NCI-H1417 treated with DMSO at 0.1 percent for 48 hours (cell line): ENCODE measurements at regions not wholly inside any gene's neighbourhood (a gene's known extent, or its start where the extent isn't known, plus 50 kb on each side); places are given as distances from the start of the nearest gene placed in this dataset.
"Not testable (repeated sequence)": the region's sequence is repeated elsewhere in the genome, so short reads cannot be mapped to it uniquely, and the experiment has no call there.

ENCODE experiments used
- DNase-seq: peaks from one replicate; lab custom pipeline; 2025; lab: John Stamatoyannopoulos, UW

DNA sequence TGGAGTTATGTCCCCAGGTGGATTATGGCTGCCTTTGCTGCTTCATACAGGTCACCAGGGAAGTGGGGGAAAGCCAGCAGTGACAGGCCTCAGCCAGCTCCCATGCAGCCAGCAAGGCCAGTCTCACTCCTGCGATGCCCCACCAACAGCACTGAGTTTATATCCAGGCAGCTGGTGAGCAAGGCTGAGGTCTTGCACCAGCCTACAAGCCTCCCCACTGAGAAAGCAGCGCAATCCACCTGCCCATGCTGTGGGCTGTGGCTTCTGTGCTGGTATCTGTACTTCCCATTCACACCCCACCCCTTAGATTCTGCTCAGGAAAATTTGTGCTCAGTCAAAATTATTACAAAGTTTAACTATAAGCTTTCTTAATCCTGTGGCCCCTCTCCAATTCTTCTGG is 153.5 kb downstream of the HHIP start:
- no peak for DNase-seq

DNA sequence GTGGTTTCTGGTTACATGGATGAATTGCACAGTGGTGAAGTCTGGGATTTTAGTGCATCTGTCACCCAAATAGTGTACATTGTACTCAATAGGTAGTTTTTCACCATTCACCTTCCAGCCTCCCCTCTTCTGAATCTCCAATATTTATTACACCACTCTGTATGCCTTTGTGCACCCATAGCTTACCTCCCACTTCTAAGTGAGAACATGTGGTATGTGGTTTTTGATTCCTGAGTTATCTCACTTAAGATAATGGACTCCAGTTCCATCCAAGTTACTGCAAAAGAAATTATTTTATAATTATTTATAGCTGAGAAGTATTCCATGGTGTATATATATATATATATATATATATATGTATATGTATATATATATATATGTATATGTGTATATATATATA is 155.8 kb downstream of the HHIP start:
- DNase-seq: no peak

DNA sequence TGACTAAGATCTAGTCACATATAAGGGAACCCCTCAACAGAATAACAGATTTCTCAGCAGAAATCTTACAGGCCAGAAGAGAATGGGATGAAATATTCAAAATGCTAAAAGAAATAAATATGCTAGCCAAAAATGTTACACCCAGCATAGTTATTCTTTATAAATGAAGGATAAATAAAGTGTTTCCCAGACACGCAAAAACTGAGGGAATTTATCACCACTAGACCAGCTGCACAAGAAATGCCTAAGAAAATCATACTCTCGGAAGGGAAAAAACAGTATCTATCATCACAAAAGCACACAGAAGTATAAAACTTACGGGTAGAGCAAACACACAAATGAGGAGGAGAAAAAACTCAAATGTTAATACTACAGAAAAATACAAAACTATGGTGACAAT is 162.1 kb downstream of the HHIP start:
- no peak for DNase-seq

DNA sequence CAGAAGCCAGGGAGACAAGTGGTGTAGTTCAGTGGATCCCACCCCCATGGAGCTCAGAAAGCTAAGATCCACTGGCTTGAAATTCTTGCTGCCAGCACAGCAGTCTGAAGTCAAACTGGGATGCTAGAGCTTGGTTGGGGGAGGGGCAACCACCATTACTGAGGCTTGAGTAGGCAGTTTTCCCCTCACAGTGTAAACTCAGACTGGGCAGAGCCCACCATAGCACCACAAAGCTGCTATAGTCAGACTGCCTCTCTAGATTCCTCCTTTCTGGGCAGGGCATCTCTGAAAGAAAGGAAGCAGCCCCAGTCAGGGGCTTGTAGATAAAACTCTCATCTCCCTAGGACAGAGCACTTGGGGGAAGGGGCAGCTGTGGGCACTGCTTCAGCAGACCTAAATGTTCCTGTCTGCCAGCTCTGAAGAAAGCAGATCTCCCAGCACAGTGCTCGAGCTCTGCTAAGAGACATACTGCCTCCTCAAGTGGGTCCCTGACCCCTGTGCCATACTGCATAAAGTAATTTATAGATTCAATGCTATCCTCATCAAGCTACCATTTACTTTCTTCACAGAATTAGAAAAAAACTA is 163.2 kb downstream of the HHIP start:
- no peak for DNase-seq

DNA sequence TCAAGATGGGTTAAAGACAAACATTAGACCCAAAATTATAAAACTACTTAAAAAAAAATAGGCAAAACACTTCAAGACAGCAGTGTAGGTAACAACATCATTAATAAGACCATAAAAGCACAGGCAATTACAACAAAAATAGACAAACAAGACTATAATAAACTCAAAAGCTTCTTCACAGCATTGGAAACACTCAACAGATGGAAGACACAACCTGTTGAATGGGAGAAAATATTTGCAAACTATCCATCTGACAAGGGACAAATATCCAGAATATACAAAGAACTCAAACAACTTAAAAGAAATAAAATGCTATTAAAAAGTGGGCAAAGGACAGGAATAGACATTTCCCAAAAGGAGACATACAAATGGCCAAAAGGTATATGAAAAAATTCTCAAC is 170.7 kb downstream of the HHIP start:
- DNase-seq: no peak

DNA sequence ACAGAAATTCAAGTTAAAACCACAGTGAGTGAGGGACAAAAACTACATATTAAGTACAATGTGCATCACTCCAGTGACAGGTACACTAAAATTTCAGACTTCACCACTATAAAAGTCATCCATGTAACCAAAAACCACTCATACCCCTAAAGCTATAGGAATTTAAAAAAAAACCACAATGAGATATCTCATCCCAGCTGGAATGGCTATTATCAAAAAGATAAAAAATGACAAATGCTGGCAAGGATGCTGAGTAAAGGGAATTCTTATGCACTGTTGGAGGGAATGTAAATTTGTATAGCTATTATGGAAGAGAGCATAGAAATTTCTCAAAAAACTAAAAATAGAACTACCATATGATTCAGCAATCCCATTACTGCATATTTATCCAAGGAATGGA is 171.1 kb downstream of the HHIP start:
- no peak for DNase-seq

DNA sequence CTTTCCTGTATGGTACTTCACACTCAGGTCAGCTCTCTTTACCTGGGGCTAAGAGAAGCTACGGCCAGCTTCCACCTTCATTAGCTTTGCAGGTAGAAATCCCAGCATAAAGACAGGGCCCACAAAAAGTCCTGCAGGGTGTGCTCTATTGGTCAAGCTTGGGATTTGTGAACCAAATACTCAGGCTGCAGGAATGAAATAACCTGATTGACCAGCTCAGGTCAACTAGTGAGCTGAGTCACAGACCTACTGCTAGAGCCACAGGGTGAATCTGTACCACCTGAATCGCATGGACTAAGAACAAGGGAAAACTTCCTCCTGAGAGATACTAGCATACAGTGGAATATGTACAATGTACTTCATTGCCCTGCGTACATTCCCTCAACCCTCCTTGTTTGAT is 172.2 kb downstream of the HHIP start:
- no peak for DNase-seq

DNA sequence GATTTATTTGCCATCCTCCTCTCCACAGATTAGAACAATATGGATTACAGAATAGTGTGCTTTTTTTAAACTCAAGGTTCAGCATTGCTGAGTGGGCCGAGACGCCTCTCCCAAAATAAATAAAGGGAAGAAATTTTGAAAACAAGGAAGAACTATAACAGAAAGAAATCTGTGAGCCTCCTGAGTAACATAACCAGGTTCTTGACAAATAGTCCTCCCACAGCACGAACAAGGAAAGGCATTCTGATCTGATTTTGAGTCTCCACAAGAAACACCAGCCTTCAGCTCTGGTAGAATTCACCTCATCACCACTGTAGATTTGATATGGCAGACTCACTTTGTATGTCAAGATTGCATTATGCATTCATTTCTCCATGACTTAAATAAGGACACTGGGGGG is 173.6 kb downstream of the HHIP start:
- no peak for DNase-seq

DNA sequence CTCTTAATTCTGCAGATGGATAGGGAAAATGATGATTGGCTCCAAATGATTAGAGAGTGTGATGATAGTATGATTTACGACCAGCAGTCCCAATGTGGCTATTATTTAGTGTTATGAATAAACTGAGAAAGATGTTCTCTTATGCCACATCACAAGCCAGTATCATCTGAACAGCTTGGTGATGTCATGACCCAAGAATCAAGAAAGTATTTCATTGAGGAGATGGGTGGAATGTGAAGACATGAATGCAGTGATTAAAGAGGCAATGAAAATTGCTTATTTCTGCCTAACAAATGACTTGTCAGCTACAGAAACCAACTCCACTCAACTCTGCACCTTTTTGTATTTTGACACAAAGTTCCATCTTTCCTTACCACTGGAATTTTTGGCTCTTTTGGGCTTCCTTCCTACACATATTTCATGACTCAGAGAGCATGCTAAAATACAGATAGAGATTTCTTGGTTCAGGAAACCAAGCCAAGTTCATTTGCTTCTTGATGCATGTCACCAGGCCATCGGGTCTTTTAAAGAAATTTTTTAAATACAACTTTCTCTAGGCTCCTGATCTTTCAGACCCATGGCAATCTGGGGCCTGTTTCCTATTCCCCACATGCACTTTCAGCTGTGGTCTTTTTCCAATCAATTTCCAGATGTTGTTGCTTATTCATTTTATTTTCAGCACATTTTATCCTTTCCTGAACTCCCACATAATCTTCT is 174.2 kb downstream of the HHIP start:
- no peak for DNase-seq

DNA sequence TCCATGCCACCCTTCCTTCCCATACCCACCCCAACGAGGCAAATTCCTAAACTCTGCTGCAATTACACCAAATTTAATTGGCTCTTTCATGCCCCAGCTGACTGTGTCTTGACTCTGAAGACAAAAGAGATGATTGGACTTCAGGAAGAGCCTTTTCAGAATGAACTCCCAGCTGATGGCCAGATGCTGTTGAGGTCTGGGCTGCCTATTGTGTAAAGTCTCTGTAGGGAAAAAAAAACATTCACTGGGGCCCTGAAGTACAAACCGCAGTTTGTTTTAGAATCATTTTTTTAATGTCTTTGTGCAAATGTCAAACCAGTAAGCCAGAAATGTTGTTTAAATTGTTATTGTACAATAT is 174.8 kb downstream of the HHIP start:
- DNase-seq: no peak

DNA sequence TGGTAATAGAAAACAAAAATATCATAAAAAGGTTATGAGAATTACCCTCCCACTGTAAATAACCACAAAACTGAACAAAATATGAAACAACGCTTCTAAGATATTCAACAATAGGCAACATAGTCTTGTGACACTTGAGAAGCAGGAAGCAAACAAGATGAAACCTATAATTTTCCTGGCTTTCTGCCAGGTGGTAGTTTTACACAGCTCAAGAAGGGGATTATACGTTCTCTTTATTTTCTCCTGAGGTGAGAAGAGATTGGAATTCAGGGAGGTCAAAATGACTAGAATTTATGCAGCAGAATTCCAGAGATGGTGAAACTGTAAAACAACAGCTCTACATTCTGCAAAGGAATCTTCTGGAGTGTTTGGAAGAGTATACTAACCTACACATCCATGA is 186.0 kb downstream of the HHIP start:
- peak; percentile 4 for DNase-seq

DNA sequence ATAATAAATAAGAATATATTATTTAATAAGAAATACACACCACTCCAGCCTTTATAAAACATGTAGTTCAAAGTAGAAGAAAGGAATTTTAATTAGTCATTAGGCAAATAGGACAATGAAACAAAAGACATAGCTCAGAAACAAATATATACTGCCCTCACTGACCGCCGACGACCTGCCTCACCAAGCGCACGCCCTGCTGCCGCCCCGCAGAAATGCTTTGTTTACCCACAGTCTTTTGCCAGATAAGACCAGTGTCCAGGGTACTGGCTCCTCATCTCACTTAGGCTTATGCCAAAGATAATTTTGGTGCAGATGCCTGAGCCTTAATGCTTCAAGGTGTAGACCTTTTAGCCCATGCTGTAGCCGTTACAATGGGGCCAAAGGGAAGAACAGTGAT is 199.5 kb downstream of the HHIP start:
- DNase-seq: no peak

DNA sequence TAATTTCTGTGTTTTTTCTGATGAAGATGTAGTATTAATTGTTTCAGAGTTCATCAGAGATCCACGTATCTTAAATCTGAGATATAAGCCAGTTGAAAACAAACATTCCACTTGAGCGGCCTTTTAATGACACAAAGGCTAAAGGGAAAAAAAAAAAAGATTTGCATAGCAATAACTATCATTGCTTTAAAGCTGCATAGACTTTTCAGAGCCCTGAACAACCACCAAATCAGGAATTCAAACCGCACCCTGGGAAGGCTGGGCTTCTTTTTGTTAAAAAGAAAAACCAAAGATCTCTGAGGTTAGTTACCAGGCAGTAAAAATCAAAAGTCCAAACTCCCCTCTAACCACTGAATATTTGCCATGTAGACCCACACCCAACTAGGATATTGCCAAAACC is 206.0 kb downstream of the HHIP start:
- DNase-seq: no peak

DNA sequence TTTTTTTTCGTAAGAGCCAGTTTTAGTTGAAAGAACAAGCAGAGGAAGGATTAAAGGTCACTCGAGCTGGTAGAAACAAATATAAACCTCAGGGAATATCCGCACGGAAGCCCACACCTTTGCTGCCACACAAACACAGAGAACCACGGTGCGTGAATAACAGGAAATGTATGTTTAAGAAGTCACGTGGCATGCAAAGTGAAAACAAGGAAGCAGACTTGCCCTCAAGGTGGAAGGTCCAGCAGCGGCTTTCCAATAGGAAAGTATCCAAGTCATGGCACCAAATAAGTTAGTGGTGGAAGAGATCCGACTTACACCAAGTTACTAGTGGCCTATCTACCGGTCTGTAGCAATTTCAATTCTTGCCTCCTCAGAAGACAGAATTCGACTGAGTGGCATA is 215.5 kb downstream of the HHIP start:
- DNase-seq: no peak

DNA sequence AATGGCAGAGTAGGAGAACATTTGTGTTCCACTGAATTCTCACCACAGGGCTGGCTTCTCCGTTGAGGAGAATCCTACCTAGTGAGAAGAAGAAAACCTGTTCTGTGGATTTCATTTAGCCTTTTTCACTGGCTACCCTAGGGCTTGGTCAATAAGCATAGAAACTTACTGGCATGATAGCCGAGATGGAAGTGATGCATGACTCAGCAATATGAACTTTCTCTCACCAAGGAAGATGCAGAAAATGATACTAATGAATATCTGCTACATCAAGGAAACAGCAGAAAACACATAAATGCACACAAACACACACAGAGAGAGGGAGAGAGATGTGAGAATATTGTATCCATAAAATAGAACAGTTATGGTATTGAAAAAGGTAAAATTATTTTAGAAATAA is 216.3 kb downstream of the HHIP start:
- no peak for DNase-seq

DNA sequence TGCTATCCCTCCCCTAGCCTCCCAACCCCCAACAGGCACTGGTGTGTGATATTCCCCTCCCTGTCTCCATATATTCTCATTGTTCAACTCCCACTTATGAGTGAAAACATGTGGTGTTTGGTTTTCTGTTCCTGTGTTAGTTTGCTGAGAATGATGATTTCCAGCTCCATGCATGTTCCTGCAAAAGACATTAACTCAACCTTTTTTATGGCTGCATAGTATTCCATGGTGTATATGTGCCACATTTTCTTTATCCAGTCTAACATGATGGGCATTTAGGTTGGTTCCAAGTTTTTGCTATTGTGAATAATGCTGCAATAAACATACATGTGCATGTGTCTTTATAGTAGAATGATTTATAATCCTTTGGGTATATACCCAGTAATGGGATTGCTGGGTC is 218.9 kb downstream of the HHIP start:
- DNase-seq: not testable (repeated sequence)

DNA sequence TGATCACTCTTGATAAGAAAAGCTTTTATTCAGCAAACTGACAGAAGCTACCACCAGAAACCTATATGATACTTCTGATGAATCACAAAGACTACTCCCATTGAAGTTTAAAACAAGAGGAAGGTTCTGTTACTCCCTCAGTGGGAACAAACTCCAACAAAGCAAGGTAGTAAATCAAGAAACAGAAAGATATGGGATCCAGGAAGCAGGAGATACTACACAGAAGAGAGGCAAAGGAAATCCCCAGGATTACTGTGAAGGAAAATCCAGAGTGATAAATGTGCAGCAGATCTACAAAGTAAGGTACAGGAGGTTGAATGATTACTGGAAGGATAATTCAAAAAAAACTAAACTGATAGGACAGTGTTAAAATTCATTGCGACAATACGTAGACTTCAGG is 222.4 kb downstream of the HHIP start:
- no peak for DNase-seq

DNA sequence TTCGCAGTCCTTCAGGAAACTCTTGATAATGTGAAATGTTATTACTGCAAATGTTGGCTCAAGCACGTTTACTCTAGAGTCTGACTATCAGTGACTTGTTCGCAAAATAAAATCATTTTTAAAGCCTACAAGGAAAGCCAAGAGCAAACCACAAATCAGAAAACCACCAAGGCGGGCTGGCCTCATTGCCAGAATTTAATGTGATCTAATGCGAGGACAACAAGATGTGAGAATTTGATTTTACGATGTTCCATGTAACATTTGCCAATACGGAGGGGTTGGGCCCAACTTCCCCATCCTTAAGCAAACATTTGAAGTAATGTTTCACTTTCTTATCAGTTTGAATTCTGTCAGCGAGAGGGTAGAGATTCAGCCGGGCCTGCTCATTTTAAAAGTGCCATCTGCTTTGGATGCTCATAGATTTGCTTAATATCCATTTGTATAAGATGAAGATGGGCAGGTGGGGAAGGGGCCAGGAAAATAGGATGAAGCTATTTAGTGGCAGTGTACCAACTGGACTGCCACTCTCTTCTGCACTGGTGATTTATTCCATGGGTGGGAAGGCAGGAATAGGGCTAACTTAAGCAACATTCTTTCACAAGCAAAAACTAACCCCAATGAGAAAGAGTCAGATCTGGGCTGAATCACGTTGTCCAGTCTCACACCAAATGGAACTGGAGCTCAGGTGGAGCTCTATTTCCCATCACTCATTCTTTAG is 225.3 kb downstream of the ANAPC10 start:
- no peak for DNase-seq

DNA sequence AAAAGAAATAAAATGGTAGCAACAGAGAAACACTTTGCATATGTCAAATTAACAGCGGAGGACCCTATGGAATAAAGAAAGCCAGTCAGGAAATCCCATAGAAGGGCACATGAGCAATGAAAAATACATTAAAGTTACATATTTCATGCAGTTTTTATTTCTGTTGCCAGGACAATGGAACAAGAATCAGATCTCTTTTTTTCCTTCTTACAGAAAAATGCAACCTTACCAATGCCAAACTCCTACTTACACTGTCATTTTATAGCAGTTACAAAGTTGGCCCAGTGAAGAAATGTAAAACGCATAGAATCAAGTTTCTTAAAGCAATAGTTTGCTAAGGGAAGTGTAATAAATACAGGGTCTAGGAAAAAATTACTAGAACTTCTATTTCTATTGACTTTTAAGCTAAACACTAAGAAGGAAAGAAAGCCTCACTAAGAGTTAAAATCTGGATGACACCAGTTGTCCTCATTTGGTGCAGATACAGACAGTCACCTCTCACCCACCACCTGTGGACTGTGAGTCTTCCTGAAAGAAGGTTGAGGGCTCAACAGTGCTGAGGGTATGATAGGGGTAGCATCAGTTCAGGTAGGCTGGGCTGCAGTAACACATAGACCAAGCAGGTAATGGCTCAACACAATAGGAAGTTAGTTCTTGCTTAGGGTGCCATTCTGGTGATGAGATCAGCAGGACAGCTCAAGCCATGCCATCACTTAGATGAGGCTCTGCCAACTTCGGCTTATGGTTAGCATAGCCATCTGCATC is 224.6 kb downstream of the ANAPC10 start:
- DNase-seq: no peak

DNA sequence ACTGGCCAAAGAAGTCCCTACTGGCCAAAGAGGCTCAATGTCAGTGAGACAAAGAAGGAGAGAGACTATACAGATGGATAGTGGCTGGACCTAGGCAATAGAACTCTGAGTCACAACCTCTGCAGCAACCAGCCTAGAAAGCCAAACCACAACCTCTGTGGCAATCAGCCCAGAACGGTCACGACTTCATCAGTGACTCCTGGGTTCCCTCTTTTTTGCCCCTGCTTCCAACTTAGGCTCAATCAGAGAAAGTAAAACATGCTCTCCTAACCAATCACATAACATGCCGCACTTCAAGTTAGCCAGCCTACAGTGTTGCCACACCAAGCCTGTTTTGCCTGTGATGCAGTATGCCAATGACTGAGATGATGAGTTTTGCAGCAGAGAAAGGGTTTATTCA is 203.4 kb downstream of the ANAPC10 start:
- no peak for DNase-seq

DNA sequence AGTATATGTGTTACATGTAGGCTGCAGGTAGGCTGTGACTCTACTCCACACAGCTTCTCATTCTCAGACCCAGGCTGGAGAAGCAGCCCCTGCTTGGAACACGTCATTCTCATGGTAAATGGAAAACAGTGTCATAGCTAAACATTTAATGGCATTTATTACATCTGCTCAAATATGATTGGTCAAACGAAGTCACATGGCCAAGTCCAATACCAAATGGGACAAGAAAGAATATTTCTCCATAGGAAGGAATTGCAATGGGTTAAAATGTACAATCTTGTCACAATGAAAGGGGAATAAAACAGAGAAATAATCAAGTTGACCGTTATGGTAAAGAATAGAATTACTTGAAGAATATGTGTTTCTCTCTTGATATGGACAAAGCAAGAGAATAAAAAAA is 198.6 kb downstream of the ANAPC10 start:
- no peak for DNase-seq

DNA sequence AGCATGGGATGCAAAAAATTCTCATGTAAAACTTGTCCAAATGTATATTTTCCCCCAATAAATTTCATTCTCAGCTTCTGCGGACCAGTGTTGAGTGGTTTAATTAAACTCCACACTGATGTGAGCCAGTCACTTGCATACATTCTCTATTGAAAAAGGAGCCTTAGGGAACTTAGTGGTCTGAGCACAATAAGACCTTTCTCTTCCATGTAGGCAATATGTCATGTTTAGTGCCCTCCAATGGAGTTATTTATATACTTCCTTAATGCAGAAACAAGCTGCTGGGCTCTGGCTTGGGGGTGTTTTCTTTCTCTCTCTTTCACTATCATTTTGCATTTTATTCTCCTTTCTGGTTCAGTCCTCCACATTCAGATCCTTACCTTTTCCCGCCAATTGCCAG is 196.9 kb downstream of the ANAPC10 start:
- no peak for DNase-seq

DNA sequence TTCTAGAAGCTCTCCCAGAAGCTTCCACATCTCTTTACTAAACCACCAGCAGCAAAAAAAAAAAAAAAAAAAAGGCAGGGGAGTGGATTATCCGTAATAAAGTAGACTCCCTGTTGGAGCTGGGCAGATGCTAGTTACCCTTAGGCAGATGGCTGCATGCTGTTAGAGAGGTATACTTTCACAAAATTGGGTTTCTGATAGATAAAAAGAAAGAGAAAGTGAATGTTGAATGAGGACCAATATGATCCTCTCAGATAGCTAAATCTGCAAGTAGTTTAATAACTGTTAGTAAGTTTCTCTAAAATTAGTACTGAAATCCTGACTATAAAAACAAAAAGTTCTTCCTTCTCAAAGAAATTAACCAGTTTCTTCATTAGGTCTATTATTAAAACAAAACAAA is 195.4 kb downstream of the ANAPC10 start:
- no peak for DNase-seq
